AG10803 (cell line): ENCODE measurements at regions not wholly inside any gene's neighbourhood (a gene's known extent, or its start where the extent isn't known, plus 50 kb on each side); places are given as distances from the start of the nearest gene placed in this dataset.

Experiments used
- DNase-seq: peaks from one replicate; pipeline ENCODE4 v3.0.0; 2010; ENCODE audit warnings: low read depth
- H3K4me3 ChIP-seq: 2 replicates; pipeline ENCODE4 v1.5.1; 2011; ENCODE audit warnings: mild to moderate bottlenecking, low read length, control low read depth
- TF ChIP-seq, protein P1 (sequence below): conservative IDR thresholded peaks from 2 replicates; pipeline ENCODE4 v1.5.1; 2011; ENCODE audit warnings: mild to moderate bottlenecking, low read length, control low read depth, inconsistent platforms

DNA sequence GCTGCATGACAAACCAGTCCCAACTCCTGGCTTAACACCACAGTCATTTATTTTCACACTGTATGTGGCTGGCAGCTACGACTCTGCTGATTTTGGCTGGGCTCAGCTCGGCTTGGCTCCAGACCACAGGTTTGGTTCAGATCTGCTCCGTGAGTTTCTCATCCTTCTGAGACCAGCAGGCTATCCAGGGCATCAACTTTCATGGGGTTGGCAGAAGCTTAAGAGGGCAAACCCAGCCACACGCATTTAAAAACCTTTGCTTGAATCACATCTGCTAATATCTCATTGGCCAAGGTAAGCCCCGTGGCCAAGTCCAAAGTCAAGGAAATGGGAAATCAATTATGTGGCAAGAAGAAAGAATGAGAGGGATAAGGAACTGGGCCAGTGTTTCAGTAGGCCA lies 574.2 kb downstream of the MATN1 start:
- TF ChIP-seq, protein P1, sequence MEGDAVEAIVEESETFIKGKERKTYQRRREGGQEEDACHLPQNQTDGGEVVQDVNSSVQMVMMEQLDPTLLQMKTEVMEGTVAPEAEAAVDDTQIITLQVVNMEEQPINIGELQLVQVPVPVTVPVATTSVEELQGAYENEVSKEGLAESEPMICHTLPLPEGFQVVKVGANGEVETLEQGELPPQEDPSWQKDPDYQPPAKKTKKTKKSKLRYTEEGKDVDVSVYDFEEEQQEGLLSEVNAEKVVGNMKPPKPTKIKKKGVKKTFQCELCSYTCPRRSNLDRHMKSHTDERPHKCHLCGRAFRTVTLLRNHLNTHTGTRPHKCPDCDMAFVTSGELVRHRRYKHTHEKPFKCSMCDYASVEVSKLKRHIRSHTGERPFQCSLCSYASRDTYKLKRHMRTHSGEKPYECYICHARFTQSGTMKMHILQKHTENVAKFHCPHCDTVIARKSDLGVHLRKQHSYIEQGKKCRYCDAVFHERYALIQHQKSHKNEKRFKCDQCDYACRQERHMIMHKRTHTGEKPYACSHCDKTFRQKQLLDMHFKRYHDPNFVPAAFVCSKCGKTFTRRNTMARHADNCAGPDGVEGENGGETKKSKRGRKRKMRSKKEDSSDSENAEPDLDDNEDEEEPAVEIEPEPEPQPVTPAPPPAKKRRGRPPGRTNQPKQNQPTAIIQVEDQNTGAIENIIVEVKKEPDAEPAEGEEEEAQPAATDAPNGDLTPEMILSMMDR = no peak
- no peak overlapping the region for H3K4me3 ChIP-seq
- no peak for DNase-seq

- H3K4me3 ChIP-seq = no peak overlapping the region
- no peak for DNase-seq
- TF ChIP-seq, protein P1 = no peak
Measured at GRCh38 chr1:30148676-30149075, 574.7 kb downstream of the MATN1 start.

DNA sequence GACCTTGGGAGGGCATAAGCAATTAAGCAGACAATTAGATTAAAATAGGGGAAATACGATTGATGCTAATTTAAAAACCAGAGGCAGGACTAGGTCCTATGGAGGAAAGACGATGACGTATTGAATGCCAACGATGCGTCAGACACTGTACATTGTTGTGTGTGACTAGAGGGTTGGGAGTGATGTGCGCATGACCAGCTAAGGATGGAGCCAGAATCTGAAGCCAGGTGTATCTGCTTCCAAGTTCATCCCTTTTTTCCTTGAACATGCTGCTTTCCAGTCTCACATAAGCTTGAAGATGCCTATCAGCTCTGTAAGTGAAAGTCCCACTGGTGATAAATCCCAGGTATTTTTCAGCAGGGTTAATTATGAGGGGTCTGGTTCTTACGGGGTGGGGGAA lies 576.2 kb downstream of the MATN1 start:
- TF ChIP-seq, protein P1 = no peak
- no peak for DNase-seq
- no peak overlapping the region for H3K4me3 ChIP-seq

- no peak overlapping the region for H3K4me3 ChIP-seq
- TF ChIP-seq, protein P1 = no peak
- no peak for DNase-seq
Measured at GRCh38 chr1:30146448-30146847, 576.9 kb downstream of the MATN1 start.

- no peak for DNase-seq
- H3K4me3 ChIP-seq = no peak overlapping the region
- TF ChIP-seq, protein P1 = no peak
Measured at GRCh38 chr1:30145723-30146303, 577.6 kb downstream of the MATN1 start.

DNA sequence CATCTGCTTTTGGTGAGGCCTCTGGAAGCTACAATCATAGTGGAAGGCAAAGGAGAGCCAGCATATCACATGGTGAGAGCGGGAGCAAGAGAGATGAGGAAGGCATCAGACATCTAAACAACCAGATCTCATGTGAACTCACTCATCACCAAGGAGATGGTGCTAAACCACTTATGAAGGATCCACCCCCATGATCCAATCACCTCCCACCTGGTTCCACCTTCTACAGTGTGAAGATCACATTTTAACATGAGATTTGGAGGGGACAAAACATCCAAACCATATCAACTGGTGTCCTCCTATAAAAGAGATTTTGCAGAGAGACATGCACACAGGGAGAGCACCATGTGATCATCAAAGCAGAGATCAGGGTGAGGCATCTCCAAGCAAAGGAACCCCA lies 578.6 kb downstream of the MATN1 start:
- DNase-seq = no peak
- TF ChIP-seq, protein P1 = no peak
- no peak overlapping the region for H3K4me3 ChIP-seq

DNA sequence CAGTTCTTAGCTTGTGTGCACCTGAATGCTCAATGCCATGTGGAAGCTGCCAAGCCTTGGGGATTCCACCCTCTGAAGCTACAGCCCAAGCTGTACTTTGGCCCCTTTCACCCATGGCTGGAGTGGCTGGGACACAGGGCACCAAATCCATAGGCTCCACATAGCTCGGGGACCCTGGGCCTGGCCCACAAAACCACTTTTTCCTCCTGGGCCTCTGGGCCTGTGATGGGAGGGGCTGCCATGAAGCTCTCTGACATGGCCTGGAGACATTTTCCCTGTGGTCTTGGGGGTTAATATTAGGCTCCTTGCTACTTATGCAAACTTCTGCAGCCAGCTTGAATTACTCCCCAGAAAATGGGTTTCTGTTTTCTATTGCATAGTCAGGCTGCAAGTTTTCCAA lies 579.9 kb downstream of the MATN1 start:
- H3K4me3 ChIP-seq = no peak overlapping the region
- no peak for DNase-seq
- TF ChIP-seq, protein P1 = no peak
